Muscle of leg (tissue), 3 donors: ENCODE measurements at regions not wholly inside any gene's neighbourhood (a gene's known extent, or its start where the extent isn't known, plus 50 kb on each side); places are given as distances from the start of the nearest gene placed in this dataset.

ENCODE experiments used
- DNase-seq: peaks from one replicate; pipeline ENCODE4 v3.0.0; 2013
- H3K27ac ChIP-seq: one replicate; pipeline ENCODE4 v1.5.1; 2013; ENCODE audit warnings: mild to moderate bottlenecking, low read length, control low read depth
- H3K27me3 ChIP-seq: one replicate; pipeline ENCODE4 v1.6.1; 2013; ENCODE audit warnings: low read length; ENCODE audit not compliant: control insufficient read depth, insufficient read depth
- H3K36me3 ChIP-seq: one replicate; pipeline ENCODE4 v1.6.1; 2013; ENCODE audit warnings: low read length; ENCODE audit not compliant: control insufficient read depth, insufficient read depth
- H3K4me1 ChIP-seq: one replicate; pipeline ENCODE4 v1.6.1; 2013; ENCODE audit warnings: low read length; ENCODE audit not compliant: control insufficient read depth, insufficient read depth
- H3K4me3 ChIP-seq: one replicate; pipeline ENCODE4 v1.5.1; 2013; ENCODE audit warnings: low read length, control low read depth
- H3K9me3 ChIP-seq: replicated peaks from 2 replicates; pipeline ENCODE4 v1.6.1; 2013; ENCODE audit warnings: low read depth, low read length; ENCODE audit not compliant: control insufficient read depth
- WGBS: methylation state at CpG from one replicate; pipeline ENCODE4 v1.1.5; 2013; ENCODE audit warnings: missing lambda C conversion rate; ENCODE audit not compliant: insufficient coverage; 5-methylcytosine and 5-hydroxymethylcytosine counted together

GRCh38 chr6:165871571-165871970 lies 208.5 kb upstream of the PDE10A start:
- Histone ChIP-seq H3K9me3 (peaks cover 2% of the 10 kb centered on the region), H3K4me1 (no peaks in the 10 kb centered on the region), H3K4me3 (no peak overlapping the region), H3K27ac (no peak overlapping the region), H3K36me3 (no peaks in the 10 kb centered on the region), H3K27me3 (peaks cover 3% of the 10 kb centered on the region)
- DNase-seq: no peak
- WGBS: 90% methylated on average over 2 of the region's 3 CpGs

- WGBS: no CpG with 5 or more reads among the region's 3 CpGs
- H3K36me3 ChIP-seq: no peaks in the 10 kb centered on the region
- no peak overlapping the region for H3K4me3 ChIP-seq
- no peaks in the 10 kb centered on the region for H3K4me1 ChIP-seq
- no peak for DNase-seq
- H3K27ac ChIP-seq: no peak overlapping the region
- peaks cover 2% of the 10 kb centered on the region for H3K9me3 ChIP-seq
- H3K27me3 ChIP-seq: peaks cover 3% of the 10 kb centered on the region
Measured at GRCh38 chr6:165869526-165869925, 206.5 kb upstream of the PDE10A start.

- H3K27me3 ChIP-seq: no peaks in the 10 kb centered on the region
- no peak overlapping the region for H3K27ac ChIP-seq
- no peaks in the 10 kb centered on the region for H3K9me3 ChIP-seq
- WGBS: 60% methylated on average over 1 of the region's 1 CpG
- DNase-seq: no peak
- H3K36me3 ChIP-seq: no peaks in the 10 kb centered on the region
- no peak overlapping the region for H3K4me3 ChIP-seq
- H3K4me1 ChIP-seq: no peaks in the 10 kb centered on the region
Measured at GRCh38 chr6:165864925-165865324, 201.9 kb upstream of the PDE10A start.

- H3K27ac ChIP-seq: no peak overlapping the region
- H3K4me3 ChIP-seq: no peak overlapping the region
- no peak for DNase-seq
- no peaks in the 10 kb centered on the region for H3K4me1 ChIP-seq
- no peaks in the 10 kb centered on the region for H3K27me3 ChIP-seq
- no peaks in the 10 kb centered on the region for H3K36me3 ChIP-seq
- H3K9me3 ChIP-seq: no peaks in the 10 kb centered on the region
Measured at GRCh38 chr6:165864218-165864617, 201.2 kb upstream of the PDE10A start.

- Histone ChIP-seq H3K4me3 (no peak overlapping the region), H3K4me1 (no peaks in the 10 kb centered on the region), H3K27ac (no peak overlapping the region), H3K9me3 (no peaks in the 10 kb centered on the region), H3K27me3 (no peaks in the 10 kb centered on the region), H3K36me3 (no peaks in the 10 kb centered on the region)
- 86% methylated on average over 1 of the region's 3 CpGs for WGBS
- DNase-seq: no peak
Measured at GRCh38 chr6:165863801-165864200, 200.8 kb upstream of the PDE10A start.

- WGBS: 56% methylated on average over 1 of the region's 4 CpGs
- DNase-seq: no peak
- H3K27ac ChIP-seq: no peak overlapping the region
- H3K9me3 ChIP-seq: no peaks in the 10 kb centered on the region
- no peaks in the 10 kb centered on the region for H3K36me3 ChIP-seq
- H3K4me1 ChIP-seq: no peaks in the 10 kb centered on the region
- no peak overlapping the region for H3K4me3 ChIP-seq
- peaks cover 3% of the 10 kb centered on the region for H3K27me3 ChIP-seq
Measured at GRCh38 chr6:165862813-165863212, 199.8 kb upstream of the PDE10A start.

GRCh38 chr6:165861226-165861625 lies 198.2 kb upstream of the PDE10A start:
- Histone ChIP-seq H3K27me3 (peaks cover 8% of the 10 kb centered on the region), H3K36me3 (no peaks in the 10 kb centered on the region), H3K9me3 (no peaks in the 10 kb centered on the region), H3K4me3 (no peak overlapping the region), H3K4me1 (no peaks in the 10 kb centered on the region), H3K27ac (no peak overlapping the region)
- DNase-seq: no peak
- 58% methylated on average over 6 of the region's 6 CpGs for WGBS

- Histone ChIP-seq H3K36me3 (no peaks in the 10 kb centered on the region), H3K4me1 (peaks cover 5% of the 10 kb centered on the region), H3K27me3 (peaks cover 34% of the 10 kb centered on the region), H3K9me3 (no peaks in the 10 kb centered on the region), H3K27ac (no peak overlapping the region), H3K4me3 (no peak overlapping the region)
- peak; percentile 64 for DNase-seq
- WGBS: no CpG with 5 or more reads among the region's 1 CpG
Measured at GRCh38 chr6:165858586-165858985, 195.5 kb upstream of the PDE10A start.

GRCh38 chr6:165855856-165856255 lies 192.8 kb upstream of the PDE10A start:
- no peak for DNase-seq
- Histone ChIP-seq H3K36me3 (no peaks in the 10 kb centered on the region), H3K27ac (no peak overlapping the region), H3K27me3 (peaks cover 41% of the 10 kb centered on the region), H3K4me3 (no peak overlapping the region), H3K9me3 (no peaks in the 10 kb centered on the region), H3K4me1 (peaks cover 5% of the 10 kb centered on the region)
- 78% methylated on average over 1 of the region's 5 CpGs for WGBS

GRCh38 chr6:165854863-165855593 lies 192.0 kb upstream of the PDE10A start:
- Histone ChIP-seq H3K4me3 (no peak overlapping the region), H3K36me3 (no peaks in the 10 kb centered on the region), H3K9me3 (no peaks in the 10 kb centered on the region), H3K27ac (no peak overlapping the region), H3K4me1 (peaks cover 6% of the 10 kb centered on the region), H3K27me3 (peaks cover 43% of the 10 kb centered on the region)
- 68% methylated on average over 25 of the region's 31 CpGs for WGBS
- no peak for DNase-seq
